NCI-H2227 (cell line): ENCODE measurements at regions not wholly inside any gene's neighbourhood (a gene's known extent, or its start where the extent isn't known, plus 50 kb on each side); places are given as distances from the start of the nearest gene placed in this dataset.
"Not testable (repeated sequence)": the region's sequence is repeated elsewhere in the genome, so short reads cannot be mapped to it uniquely, and the experiment has no call there.

Experiments used
- DNase-seq: peaks from one replicate; lab custom pipeline; 2025; ENCODE audit not compliant: unreplicated experiment; lab: John Stamatoyannopoulos, UW

DNA sequence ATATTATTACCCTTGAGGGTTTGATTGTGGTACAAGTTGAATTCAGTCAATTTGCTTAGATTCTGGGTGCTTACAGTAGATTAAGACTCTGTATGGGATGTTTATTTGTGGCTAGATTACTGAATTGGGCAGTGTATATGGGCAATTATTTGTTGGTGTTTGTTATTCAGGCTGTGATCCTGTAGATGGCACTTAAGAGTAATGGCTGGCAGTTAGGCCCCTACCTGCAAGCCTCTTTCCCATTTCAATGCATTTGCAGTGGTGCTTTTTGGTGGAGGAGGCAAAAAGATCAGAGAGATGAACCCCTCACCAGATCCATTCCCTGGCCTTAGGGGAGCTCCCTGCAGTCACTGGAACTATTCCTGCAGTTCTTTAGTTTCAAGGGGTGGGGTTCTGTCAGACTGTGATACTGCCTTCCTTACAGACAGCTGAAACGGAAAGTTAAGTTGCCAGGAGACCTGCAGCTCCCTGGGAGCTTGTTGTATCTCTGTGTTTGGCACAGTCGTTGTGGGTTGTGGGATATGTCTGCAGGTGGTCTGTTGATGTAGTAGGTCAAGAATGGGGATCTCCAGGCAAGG, 199.5 kb downstream of the AASDHPPT start:
- no peak for DNase-seq

DNA sequence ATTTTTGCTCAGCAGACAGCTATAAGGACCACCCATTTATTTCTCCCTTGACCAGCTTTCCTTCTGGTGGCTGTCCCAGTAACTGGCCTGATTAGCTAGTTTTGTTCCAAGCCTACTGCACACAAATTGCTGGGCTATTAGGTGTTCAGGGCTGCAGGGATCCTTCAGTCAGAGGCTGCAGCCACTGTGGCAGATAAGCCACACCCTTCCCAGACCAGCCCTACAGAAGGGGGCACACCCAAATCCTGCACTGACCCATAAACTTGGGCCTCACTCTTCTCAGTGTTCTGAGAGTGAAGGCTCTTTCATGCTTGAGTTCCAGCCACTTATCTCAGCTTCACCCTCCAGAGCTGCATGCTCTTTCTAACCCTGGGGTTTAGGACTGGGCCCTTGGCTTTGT, 200.0 kb downstream of the AASDHPPT start:
- DNase-seq = no peak

DNA sequence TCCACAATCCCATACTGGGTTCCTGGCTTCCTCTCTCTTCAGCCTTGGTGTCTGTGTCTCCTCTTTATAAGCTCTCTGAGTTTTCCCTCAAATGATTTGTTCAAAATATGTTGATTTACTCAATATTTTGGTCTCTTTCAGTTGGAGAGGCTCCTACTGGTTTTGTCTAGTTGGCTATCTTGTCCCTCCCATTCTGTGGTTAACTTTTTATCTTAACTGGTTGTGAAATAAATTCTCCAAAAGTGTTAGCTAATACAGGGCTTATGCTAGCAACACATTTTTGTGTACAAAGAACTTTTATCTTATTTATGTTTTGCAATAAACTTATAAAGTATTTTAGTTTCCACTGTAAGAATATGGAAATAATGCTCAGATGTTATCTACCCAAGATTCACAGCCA, 200.9 kb downstream of the AASDHPPT start:
- DNase-seq = no peak

DNA sequence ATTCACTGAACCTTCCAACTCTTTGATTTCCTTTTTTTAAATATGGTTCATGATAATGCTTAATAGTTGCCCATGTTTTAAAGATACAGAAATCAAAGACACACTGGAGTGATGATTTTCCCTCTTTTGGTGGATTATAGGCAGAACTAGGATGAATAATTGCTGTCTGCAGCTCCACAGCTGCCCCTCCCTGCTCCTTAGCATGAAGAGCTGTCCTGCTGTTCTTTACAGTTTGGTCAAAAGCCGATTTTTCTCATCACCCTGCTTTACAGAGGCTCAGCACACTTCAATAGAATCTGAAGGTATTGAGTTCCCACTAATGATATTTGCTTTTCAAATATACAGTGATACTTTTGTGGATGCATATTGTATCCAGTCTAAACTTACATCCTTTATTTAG, 202.6 kb downstream of the AASDHPPT start:
- DNase-seq = no peak

DNA sequence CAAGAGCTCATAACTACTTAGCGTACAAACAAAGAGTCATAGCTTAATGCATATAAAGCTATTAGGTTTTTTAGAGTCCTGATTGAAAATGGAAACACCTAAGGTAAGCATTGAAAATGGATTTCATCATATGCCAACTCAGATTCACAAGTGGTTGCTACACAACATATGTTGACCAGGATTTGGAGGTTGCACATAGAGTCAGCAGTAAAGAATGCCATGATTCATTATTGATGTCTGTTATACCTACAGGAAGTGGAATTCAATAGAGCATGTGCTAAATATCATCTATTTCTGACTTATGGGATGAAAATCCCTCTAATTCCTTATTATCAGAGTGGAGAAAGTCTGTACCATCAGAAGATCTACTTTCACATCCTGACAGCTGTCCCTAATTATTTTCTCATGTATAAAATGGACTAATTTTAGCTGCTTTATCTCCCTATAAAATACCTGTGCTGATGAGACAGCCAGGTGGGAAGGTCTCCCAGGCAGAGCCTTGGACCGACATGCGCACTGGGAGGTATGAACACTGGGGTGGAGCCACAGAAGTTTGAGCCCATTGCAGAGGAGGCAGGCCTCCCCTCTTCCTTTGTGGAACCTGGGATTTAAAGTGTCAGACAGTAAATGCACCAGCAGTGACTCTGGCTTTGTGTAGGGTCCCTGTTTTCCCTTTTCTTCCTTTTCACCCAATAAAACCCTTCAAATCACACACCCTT, 204.2 kb downstream of the AASDHPPT start:
- DNase-seq = no peak

DNA sequence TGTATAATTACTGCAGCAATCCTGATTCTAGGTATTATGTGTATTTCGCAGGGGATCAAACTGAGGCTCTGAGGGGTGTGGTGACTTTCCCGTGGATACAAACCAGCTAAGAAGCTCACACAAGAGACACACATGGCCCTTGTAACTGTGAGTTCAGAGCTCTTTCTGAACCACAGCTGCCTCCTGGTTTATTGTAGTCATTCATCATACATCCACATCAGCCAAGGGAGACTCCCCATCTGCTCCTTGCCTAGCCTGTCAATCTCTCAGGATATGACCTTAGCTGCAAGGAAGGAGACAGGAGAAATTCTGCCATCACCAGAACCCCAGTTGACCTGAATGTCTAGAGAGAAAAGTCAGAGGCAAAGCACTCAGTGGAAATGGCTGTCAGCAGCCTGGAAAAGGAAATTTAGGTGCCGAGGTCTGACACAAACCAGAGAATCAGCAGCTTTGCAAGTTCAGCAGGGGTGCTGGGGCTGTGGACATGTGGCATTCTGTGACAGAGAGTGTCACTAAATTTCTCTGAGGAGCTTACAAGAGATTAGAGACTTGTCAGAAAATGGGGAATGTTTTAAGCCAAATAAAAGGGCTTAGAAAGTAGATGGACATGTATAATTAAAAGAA, 209.5 kb downstream of the AASDHPPT start:
- no peak for DNase-seq

DNA sequence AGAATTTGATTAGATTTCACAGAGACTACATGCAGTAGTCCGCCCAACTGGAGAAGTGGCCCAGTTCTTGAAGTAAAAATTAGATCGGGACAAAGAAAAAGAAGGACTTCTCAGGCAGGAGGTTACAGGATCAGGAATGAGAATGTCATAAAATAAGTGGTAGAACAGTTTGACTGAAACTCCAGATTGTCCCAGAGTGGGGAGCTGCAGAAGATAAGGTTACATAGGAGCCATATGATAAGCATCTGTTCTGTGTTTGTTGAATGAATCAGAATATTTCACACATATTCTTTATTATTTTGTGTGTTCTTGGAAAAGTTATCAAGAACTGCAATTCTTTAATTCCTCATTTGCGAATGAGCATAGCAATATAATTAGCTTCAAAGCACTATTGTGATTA, 210.6 kb downstream of the AASDHPPT start:
- DNase-seq = no peak

DNA sequence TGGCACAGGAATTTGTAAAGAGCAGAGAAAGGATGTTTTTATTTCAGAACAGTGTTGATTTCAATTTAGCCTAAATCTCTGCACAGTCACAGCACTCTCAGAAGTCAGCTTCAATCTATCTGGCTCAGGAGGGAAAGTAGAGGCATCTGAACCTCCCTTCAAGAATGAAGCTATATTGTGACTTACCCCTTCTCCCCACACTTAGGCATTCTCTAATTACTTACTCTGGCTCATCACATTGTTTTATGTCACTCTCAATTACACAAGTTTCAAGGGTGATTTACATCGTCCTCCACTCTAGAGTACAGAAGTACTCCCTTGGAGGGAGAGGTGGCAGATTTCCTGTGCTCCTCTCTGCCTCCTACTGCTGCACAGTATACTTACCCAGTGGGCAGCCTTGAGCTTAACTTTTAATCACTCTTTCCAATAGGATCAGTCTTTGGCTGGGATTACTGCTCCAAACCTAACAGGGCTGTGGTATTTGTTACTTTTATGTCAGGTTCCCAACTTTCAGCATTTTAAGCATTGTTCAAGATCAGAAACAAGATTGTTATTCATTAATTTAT, 211.4 kb downstream of the AASDHPPT start:
- DNase-seq = no peak

DNA sequence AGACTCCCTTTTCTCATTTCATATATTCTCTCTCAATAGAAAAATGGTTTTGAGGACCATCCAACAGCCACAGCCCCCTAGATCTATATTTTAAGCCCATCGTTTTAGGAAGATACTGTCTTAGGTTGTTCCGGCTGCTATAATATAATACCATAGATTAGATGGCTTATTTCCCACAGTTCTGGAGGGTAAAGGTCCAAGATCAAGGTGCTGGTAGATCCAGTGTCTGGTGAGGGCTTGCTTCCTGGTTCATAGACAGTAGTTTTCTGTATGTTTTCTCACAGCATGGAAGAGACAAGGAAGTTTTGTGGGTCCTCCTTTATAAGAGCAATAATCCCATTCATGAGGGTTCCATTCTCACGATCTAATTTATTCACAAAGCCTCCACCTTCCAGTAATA, 215.1 kb downstream of the AASDHPPT start:
- no peak for DNase-seq

DNA sequence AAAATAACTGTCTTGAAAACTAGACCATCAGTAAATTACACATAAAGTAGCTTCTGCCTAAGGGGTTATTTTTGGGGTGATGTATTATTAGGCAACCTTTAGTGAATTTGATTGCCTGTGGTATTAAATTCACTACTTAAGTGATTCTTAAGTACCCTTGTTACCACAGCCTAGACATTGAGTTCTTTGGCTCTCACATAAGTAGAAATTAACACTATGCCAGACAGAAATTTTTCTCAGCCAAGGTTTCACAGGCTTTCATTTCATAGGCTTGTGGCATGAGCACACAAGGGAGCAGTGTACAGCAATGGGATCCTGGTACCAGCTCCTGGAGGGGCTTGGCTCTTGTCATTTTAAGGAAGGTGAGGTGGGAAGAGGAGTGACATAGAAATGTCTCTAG, 218.5 kb downstream of the AASDHPPT start:
- DNase-seq = no peak

DNA sequence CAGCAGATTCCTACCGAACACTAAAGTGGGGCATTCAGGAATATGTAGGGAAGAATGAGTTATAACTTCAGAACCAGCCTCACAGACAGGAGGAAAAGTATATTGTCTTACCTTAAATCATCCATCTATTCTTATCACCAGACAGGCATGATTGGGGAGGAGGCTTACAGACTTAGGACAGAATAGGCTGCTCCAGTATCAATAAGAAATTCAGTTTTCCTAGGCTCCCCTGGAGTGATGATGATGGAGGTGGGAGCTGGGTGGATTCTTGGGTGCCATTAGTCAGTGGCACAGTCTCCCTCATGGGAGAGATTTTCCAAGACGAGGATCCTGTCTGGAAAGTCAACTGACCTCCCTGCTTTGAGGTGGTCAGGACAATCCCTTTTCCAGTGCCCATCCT, 225.0 kb downstream of the AASDHPPT start:
- DNase-seq = no peak

DNA sequence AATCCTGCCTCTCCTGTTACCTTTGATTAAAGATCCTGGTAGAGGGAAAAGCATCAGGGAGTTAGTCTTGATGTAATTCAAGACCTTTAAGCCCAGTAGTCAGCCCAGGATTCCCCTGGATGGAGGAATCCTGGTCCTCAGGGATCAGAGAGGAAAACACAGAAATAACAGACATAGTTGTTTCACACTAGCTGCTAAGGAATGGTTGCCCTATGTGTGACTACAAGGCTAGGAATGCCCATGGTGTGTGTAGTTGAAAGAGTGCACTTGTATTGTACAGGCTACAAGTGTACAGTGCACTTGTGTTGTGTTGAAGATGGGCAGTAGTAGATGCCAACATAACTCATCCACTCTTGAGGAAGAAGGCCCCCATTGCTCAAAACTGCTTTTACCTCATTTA, 226.8 kb downstream of the AASDHPPT start:
- DNase-seq = no peak

DNA sequence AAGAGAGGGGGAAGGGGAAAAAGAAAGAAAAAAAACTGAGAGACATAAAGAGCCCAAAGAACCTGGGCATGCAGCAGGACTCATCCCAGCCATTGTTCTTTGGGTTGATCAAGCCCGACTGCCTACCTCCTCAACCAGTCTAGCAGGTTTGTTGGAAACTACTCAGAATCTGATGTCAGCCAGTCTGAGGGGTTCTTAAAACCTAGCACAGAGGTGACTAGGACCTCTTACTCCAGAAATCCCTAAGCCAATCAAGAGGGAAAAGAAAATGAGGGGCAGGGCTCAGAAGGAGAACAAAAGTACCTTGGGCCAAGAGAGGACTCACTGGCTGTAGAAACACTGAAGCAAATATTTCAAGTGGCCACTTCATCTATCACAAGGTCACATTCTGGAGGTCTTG, 228.0 kb downstream of the AASDHPPT start:
- no peak for DNase-seq

DNA sequence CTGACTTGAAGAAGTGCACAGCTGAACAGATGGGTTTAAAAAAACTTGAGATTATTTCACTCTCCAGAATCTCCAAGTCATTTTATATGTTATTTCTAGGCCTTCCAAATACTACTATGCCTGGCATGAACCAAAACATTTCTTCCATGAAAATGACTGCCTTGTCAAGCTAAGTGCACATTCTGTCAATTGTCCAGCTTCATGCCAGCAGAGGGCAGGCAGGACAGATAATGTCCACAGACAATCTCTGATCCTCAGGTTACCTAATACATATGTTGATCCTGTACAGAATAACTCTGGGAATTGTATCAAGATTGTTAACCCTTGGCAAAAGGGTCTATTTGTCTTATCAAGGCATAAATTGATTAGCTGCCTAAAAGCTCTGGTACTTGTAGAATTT, 229.5 kb downstream of the AASDHPPT start:
- DNase-seq = no peak

DNA sequence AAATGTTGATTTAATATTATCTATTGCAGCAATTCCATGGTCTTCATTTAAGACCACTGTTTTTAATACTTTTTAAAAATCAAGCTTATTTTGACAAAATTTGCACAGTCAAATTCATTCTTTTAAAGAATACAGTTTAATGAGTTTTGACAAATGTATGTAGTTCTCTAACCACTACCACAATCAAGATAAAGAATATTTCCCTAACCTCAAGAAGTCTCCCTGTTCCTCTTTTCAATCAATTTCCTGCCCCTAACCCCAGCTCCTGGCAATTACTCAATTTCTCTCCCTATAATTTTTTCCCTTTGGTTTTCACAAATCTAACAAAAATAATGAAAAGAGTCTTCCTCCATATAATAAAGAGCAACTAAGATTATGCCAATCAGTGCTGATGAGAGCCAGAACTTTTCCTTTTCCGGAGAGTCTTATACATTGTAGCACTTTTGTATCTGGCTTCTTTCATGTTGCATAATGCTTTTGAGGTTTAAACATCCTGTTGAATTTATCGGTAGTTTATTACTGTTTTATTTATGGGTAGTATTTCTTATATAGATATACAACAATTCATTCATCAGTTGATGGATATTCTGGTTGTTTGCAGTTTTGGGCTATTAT, 231.7 kb downstream of the AASDHPPT start:
- DNase-seq = no peak

DNA sequence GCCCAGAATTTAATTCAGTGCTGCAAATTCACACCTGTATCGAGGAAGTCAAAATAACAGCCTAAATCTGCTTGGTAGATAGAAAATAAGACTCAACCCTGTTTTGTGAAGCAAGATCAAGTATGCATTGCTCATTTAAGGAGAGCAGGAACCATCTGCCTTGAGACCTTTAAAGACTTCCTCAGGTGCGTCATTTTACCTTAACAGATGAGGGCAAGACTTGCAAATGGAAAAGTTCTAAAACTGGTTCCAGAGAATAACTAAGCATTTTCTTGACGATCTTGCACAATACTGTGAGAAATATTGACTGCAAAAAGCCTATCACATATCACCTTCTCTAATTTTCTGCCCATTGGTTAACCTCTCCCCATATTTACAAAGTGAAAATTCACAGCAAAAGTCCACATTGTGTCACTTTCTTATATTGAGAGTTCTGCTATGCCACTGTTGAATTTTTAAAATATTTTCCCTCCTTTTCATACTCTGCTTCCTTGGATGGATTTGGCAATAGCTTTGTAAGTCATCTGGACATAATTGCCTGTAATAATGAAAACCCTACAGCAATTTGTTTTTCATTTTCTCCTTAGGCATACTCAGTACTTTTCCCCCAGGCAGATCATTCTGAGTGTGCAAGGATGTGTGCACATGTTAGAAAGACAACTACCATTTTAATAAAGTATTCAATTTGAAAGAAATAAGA, 234.2 kb downstream of the AASDHPPT start:
- no peak for DNase-seq

DNA sequence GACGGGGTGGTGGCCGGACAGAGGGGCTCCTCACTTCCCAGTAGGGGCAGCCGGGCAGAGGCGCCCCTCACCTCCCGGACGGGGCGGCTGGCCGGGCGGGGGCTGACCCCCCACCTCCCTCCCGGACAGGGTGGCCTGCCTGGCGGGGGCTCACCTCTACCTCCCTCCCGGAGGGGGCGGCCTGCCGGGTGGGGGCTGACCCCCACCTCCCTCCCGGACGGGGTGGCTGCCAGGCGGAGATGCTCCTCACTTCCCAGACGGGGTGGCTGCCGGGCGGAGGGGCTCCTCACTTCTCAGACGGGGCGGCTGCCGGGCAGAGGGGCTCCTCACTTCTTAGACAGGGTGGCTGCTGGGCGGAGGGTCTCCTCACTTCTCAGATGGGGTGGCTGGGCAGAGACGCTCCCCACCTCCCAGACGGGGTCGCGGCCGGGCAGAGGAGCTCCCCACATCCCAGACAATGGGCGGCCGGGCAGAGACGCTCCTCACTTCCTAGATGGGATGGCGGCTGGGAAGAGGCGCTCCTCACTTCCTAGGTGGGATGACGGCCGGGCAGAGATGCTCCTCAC, 239.8 kb downstream of the AASDHPPT start:
- DNase-seq = not testable (repeated sequence)

DNA sequence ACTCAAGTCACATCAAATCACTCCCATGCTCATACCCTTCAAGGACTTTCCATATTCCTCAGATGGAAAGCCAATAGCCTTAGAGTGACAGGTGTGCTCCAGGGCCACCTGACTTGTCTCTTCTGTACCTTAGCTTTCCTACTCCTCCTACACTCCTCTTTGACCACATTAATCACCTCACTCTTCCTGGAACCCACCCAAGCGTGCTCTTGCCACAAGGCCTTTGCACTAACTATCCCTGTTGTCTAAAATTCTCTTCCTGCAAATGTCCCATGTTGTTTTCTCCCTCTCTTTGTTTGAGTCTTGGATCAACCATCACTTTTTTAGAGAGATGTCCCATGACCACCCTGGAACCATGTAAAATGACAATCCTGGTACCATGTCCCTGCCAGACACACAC, 244.1 kb downstream of the AASDHPPT start:
- no peak for DNase-seq

DNA sequence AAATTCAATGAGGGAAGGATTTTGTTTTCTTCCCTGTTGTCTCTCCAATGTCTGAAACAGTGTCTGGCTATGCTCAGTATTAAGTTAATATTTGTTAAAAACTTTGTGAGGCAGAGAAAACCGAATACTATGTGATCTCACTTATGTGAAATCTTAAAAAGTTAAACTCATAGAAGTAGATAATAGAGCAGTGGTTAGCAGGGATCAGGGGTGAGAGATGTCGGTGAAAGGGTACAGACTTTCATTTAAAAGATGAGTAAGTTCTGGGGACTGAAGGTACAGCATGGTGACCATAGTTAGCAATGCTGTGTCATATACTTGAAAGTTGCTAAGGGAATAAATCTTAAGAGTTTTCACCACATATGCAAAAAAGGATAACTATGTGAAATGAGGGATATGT, 244.6 kb downstream of the AASDHPPT start:
- DNase-seq = no peak

DNA sequence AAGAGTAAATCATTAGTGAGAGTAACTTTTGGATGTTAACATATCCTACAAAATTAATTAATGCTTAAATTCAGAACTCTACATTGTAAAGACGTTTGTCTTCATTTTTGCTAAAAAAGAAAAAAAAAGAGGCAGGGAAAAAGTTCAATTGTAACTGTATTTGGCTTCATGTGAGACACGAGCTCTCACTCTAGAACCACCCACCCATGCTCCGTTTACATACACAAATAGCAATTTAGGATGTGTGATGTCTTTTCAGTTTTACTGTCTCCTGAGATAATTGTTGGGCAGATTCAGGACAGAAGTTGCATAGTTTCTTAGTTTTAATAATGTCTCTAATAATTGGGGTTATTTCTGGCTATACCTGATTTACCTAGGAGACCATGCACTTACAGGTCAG, 248.6 kb downstream of the AASDHPPT start:
- no peak for DNase-seq

DNA sequence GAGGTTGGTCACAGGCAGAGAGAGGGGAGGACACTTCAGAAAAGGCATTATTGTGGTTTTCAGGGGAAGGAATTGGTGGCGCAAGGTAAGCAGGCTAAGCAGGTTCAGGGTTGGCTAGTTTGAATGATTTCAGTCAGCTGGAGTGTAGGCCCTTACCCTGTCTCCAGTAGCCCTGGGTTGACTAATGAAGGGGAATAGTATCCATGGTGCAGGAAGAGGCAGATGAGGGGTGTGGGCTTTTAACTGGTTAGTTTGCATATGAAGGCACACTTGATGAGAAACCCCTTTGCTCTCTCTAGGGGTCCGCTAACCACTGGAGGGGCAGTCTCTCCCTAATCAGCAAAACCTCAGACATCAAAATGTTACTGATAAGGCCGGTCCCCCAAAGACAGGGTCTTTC, 249.7 kb downstream of the AASDHPPT start:
- DNase-seq = no peak
